Astrocyte of the spinal cord (primary cell): ENCODE measurements at regions not wholly inside any gene's neighbourhood (a gene's known extent, or its start where the extent isn't known, plus 50 kb on each side); places are given as distances from the start of the nearest gene placed in this dataset.
"Not testable (repeated sequence)": the region's sequence is repeated elsewhere in the genome, so short reads cannot be mapped to it uniquely, and the experiment has no call there.

ENCODE experiments used
- DNase-seq: peaks from one replicate; pipeline ENCODE4 v3.0.0; 2011; ENCODE audit warnings: low read depth, low spot score
- H3K4me3 ChIP-seq: 2 replicates; pipeline ENCODE4 v1.5.1; 2011; ENCODE audit warnings: low read depth, mild to moderate bottlenecking, low read length, moderate library complexity
- in situ Hi-C: cut with HindIII; loops from 2 replicates; pipeline ENCODE4 v1.10.0; 2017; ENCODE audit warnings: low sequenced_read_pairs
- TF ChIP-seq, protein P1 (sequence below): IDR thresholded peaks from 2 replicates; pipeline ENCODE4 v1.5.1; 2012; ENCODE audit warnings: low read depth, mild to moderate bottlenecking, low read length, inconsistent platforms

DNA sequence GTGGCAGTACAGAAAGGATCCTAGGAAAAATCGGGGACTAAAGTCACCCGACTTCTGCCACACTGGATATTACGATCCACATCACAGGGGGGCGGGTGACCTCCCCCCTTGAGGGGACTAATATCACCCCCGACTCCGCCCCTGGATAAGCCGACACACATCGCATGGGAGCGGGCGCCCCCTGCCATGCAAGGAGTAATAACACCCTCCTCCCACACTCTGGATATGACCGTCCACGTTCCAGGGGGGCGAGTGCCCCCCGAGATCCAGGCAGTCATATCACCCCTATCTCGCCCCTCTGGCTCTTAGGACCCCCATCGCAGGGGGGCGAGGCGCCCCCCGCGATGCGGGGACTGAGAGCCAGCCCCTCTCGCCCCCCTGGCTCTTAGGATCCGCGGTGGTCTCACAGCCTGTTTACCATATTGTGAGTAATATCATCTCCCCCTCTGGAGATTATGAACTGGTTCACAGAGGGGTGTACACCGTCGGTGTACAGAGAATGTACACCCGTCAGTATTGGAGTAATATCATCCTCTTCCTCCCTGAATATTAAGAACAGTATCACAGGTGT is 423.0 kb downstream of the DIRAS2 start:
- no peak overlapping the region for H3K4me3 ChIP-seq
- DNase-seq: no peak
- in situ Hi-C loops: no loop called here
- TF ChIP-seq, protein P1, sequence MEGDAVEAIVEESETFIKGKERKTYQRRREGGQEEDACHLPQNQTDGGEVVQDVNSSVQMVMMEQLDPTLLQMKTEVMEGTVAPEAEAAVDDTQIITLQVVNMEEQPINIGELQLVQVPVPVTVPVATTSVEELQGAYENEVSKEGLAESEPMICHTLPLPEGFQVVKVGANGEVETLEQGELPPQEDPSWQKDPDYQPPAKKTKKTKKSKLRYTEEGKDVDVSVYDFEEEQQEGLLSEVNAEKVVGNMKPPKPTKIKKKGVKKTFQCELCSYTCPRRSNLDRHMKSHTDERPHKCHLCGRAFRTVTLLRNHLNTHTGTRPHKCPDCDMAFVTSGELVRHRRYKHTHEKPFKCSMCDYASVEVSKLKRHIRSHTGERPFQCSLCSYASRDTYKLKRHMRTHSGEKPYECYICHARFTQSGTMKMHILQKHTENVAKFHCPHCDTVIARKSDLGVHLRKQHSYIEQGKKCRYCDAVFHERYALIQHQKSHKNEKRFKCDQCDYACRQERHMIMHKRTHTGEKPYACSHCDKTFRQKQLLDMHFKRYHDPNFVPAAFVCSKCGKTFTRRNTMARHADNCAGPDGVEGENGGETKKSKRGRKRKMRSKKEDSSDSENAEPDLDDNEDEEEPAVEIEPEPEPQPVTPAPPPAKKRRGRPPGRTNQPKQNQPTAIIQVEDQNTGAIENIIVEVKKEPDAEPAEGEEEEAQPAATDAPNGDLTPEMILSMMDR: no peak

DNA sequence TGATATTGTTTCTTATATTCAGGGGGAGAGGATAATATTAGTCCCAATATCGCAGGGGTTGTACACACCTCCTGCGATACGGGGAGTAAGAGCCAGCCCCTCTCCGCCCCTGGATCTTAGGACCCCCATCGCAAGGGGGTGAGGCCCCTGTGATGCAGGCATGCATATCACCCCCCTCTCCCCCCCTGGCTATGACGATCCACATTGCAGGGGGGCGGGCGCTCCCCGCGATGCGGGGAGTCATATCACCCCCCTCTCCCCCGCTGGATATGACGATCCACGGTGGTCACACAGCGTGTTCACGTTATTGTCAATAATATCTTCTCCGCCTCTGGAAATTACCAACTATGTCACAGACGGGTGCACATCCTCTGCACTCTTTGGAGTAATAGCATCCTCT is 420.7 kb downstream of the DIRAS2 start:
- in situ Hi-C loops, DNase-seq, H3K4me3 ChIP-seq: not testable (repeated sequence)

DNA sequence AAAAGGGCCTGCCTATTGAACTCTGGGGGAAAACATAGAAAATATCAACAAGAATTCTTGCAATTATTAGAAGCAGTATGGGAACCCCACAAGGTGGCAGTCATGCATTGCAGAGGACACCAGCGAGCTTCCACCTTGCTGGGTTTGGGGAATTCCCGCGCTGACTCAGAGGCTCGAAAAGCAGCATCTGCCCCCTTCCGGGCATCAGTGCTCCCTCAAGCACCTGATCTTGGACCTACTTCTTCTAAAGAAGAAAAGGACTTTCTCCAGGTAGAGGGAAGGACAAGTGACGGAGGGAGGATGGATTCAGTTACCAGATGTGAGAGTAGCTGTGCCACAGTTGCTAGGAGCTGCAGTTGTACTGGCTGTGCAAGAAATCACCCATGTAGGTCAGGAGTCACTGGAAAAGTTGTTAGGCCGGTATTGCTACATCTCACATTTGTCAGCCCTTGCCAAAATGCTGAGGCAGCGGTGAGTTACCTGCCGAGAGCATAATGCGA is 415.7 kb downstream of the DIRAS2 start:
- TF ChIP-seq, protein P1: peak; percentile 61
- H3K4me3 ChIP-seq, in situ Hi-C loops: not testable (repeated sequence)
- peak; percentile 49 for DNase-seq

DNA sequence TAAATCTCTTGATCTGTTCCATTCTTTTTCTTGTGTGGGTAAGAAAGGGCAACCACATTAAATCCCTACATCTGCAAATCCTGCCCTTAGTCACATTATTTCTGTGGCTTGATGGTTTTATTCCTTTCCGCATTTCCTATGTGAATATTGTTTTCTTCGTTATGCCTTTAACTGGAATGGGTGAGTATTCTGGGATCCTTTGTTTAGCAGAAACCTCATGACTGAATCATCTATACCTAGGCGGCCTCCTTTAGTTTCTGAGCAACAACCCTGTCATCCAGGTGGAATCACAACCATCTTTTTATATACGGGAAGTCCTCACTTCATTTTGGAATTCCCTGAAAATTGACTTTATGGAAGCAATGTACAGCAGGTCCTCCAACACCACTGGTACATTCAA is 409.5 kb downstream of the DIRAS2 start:
- DNase-seq, in situ Hi-C loops, H3K4me3 ChIP-seq: not testable (repeated sequence)

DNA sequence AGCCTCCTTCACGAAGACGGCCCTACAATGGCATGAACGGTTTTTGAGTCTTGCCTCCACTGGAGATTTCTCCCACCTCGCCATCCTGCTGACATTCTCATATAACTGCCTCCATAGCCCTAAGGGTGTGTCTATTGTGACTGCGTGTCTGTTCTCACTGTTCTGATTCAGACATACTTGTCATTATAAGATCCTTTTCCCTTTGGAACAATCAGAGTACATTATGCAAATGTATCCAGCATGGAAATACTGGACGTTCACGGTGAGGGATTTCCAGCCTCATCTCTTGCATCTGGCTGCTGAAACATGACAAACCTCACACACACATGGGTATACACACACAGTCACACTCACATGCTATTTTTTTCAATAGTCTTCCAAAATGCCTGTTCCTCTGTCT is 402.1 kb downstream of the DIRAS2 start:
- no peak overlapping the region for H3K4me3 ChIP-seq
- TF ChIP-seq, protein P1: no peak
- in situ Hi-C loops: no loop called here
- DNase-seq: no peak

DNA sequence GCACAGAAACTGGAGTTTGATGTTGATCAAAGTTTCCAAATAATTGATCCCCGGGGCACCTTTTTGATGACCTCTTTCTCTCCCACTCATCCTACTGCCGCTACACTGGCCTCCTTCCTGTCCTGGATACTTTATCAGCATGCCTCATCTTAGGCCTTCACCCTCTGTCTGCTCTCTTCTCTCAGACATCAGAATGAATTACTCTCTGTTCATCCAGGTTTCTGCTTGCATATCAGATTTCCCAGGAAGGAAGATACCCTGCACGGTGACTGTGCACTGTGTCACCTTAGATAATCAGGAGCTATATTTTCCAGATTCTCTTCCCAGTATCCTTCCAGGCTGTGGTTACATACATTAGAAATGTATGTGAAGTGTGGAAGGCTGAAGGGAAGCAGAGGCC is 397.0 kb downstream of the DIRAS2 start:
- DNase-seq: no peak
- in situ Hi-C loops: no loop called here
- no peak overlapping the region for H3K4me3 ChIP-seq
- TF ChIP-seq, protein P1: no peak

DNA sequence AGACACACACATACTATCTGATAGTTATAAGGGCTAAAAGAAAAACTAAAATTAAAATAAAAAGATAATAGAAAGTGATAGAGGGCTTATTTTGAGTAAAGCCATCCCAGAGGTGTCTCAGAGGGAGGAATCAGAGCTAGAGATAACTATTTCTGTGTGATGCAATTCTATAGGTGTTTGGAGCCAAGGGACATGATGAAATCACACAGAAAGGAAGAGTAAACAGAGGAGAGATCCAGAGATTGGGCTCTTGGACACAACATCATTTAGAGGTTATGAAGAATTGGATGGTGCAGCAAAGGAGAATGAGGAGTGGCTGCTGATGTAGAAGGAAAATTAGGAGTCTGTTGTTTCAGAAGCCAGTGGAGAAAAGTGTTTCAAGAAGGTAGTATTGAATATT is 393.5 kb downstream of the DIRAS2 start:
- TF ChIP-seq, protein P1: no peak
- DNase-seq: no peak
- in situ Hi-C loops: no loop called here
- H3K4me3 ChIP-seq: no peak overlapping the region

DNA sequence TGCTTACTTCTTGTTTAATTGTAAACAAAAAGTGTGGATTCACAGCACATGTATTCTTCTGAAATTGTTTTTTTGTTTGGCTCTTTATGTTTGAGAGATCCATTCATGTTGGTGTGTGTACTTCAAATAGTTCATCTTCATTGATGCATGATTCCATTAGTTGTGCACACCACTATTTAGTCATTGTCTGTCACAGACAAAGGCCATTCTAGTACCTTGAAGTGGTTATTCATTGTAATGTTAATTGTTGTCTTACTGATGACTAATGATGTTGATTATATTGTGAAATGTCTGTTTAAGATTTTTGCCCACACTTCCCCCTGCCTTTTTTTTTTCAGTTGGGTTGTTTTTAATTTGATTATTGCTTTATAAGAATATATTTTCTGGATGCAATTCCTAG is 391.3 kb downstream of the DIRAS2 start:
- in situ Hi-C loops: no loop called here
- DNase-seq: no peak
- TF ChIP-seq, protein P1: no peak
- no peak overlapping the region for H3K4me3 ChIP-seq
